ENCODE measurements at regions not wholly inside any gene's neighbourhood (a gene's known extent, or its start where the extent isn't known, plus 50 kb on each side); places are given as distances from the start of the nearest gene placed in this dataset.

GRCh38 chr2:118642501-118642900 is 204.9 kb downstream of the EN1 start (continued):
- TF ChIP-seq AFF1 (IDR thresholded peaks at IDR 0.05; ENCODE audit: low read depth in 1 of 2, partially characterized antibody in 2 of 2), result no peak
- TF ChIP-seq ARNT (IDR thresholded peaks at IDR 0.05), result no peak
- TF ChIP-seq ZNF408 (CRISPR knock-in tag; IDR thresholded peaks at IDR 0.05; ENCODE audit: low read depth), result no peak
- TF ChIP-seq ESRRA (IDR thresholded peaks at IDR 0.05; ENCODE audit: borderline replicate concordance, low read depth), result no peak
- no peak for TF ChIP-seq PML (IDR thresholded peaks at IDR 0.05; ENCODE audit: low read length)

- Histone ChIP-seq H3K4me2 (ENCODE audit: insufficient read depth, low read length) (no peak overlapping the region), H3K4me1 (replicated peaks in 1 of 2; ENCODE audit: control insufficient read depth in 2 of 2, insufficient read depth in 2 of 2, low read length in 2 of 2) (no peaks in the 10 kb centered on the region), H3K27me3 (ENCODE audit: control insufficient read depth in 2 of 2, insufficient read depth in 2 of 2, low read length in 2 of 2) (no peaks in the 10 kb centered on the region), H3K9me3 (replicated peaks; ENCODE audit: control insufficient read depth, insufficient read depth, low read depth, low read length) (no peaks in the 10 kb centered on the region), H3K27ac (ENCODE audit: extremely low read depth, low read depth, low read length) (no peak overlapping the region), H3K79me2 (ENCODE audit: control insufficient read depth, insufficient read depth, low read length) (no peaks in the 10 kb centered on the region), H2AFZ (ENCODE audit: low read depth, low read length) (no peak overlapping the region), H4K20me1 (replicated peaks; ENCODE audit: control insufficient read depth, insufficient read depth, low read length) (no peaks in the 10 kb centered on the region), H3K9me1 (ENCODE audit: control insufficient read depth, insufficient read depth, low read length) (no peaks in the 10 kb centered on the region), H3K9ac (ENCODE audit: insufficient read depth in 1 of 2, low read depth in 2 of 2, low read length in 2 of 2) (no peak overlapping the region), H3K36me3 (ENCODE audit: control insufficient read depth, insufficient read depth, low read length) (no peaks in the 10 kb centered on the region), H3K4me3 (no peak overlapping the region)
- ChIA-PET POLR2A (no interaction called here), CTCF (ENCODE audit: low intra/inter-chr PET ratio) (no interaction called here)
- FAIRE-seq (no peak), ATAC-seq (no peak), DNase-seq (ENCODE audit: extremely low read depth in 1 of 4, low spot score in 3 of 4) (no peak)
- intact Hi-C loops (cut with micrococcal nuclease), result no loop called here
- no peak for TF ChIP-seq MNT (conservative IDR thresholded peaks at IDR 0.05)
- no peak for TF ChIP-seq RBM17 (IDR thresholded peaks at IDR 0.05; ENCODE audit: borderline replicate concordance, low read depth, low read length)
- TF ChIP-seq MCM3 (IDR thresholded peaks at IDR 0.05), result no peak
- TF ChIP-seq KHSRP (IDR thresholded peaks at IDR 0.05), result no peak
- no peak for TF ChIP-seq MECOM (CRISPR knock-in tag; IDR thresholded peaks at IDR 0.05)
- TF ChIP-seq BRD4 (IDR thresholded peaks at IDR 0.05), result no peak
- no peak for TF ChIP-seq FOXK1 (CRISPR knock-in tag; IDR thresholded peaks at IDR 0.05; ENCODE audit: borderline replicate concordance)
- WGBS (ENCODE audit: insufficient coverage, low coverage, missing lambda C conversion rate), result 0% methylated on average over 1 of the region's 1 CpG
- in situ Hi-C loops (cut with MboI), result loop anchor here (10.0 kb wide), 1 partner anchor 203 kb away; the partner anchor contains the start of gene EN1
- no TSS peak for BruUV-seq (replicated peaks)
Measured at GRCh38 chr2:118641711-118642110, 205.7 kb downstream of the EN1 start.

Measured in K562 (cell line).